ENCODE measurements at regions not wholly inside any gene's neighbourhood (a gene's known extent, or its start where the extent isn't known, plus 50 kb on each side); places are given as distances from the start of the nearest gene placed in this dataset.

DNA sequence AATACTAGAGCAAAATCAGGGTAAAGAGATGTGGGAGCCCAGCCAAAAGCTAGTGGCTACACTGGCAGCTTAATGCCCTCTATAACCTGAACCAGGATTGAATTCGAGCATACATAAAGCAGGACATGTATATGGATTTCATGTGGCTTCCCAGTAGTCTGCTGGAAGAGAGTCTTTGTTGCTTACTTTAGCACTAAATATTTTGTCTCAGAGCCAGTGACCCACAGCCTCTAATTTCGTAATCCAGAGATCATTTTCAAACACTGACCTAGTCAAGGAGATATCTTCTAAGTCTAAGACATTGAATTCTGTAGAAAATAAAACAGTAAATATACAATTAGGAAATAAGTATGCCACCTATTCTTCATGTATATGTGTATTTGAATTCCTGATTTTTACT, 64.2 kb upstream of the GNAI1 start:
- TF ChIP-seq, protein P1, sequence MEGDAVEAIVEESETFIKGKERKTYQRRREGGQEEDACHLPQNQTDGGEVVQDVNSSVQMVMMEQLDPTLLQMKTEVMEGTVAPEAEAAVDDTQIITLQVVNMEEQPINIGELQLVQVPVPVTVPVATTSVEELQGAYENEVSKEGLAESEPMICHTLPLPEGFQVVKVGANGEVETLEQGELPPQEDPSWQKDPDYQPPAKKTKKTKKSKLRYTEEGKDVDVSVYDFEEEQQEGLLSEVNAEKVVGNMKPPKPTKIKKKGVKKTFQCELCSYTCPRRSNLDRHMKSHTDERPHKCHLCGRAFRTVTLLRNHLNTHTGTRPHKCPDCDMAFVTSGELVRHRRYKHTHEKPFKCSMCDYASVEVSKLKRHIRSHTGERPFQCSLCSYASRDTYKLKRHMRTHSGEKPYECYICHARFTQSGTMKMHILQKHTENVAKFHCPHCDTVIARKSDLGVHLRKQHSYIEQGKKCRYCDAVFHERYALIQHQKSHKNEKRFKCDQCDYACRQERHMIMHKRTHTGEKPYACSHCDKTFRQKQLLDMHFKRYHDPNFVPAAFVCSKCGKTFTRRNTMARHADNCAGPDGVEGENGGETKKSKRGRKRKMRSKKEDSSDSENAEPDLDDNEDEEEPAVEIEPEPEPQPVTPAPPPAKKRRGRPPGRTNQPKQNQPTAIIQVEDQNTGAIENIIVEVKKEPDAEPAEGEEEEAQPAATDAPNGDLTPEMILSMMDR (conservative IDR thresholded peaks at IDR 0.05; ENCODE audit: low read length) = no peak
- no peak for TF ChIP-seq EZH2phosphoT487 (IDR thresholded peaks at IDR 0.05; ENCODE audit: borderline replicate concordance)
